Limb (tissue), 2 donors: ENCODE measurements at regions not wholly inside any gene's neighbourhood (a gene's known extent, or its start where the extent isn't known, plus 50 kb on each side); places are given as distances from the start of the nearest gene placed in this dataset.
"Not testable (repeated sequence)": the region's sequence is repeated elsewhere in the genome, so short reads cannot be mapped to it uniquely, and the experiment has no call there.

Source experiments
- DNase-seq, 2 donors: peaks; one replicate each; pipeline ENCODE4 v3.0.0-alpha.2; 2016; ENCODE audit errors: extremely low spot score in 2 of 2

- DNase-seq, result no peak
These were observed 341.1 kb downstream of the SFMBT2 start for GRCh38 chr10:7069706-7070105.

GRCh38 chr10:7056216-7056615 is 354.6 kb downstream of the SFMBT2 start:
- DNase-seq, result no peak

GRCh38 chr10:7054915-7055314 is 355.9 kb downstream of the SFMBT2 start:
- DNase-seq, result no peak

- no peak for DNase-seq
These were observed 357.6 kb downstream of the SFMBT2 start for GRCh38 chr10:7053195-7053594.

GRCh38 chr10:7050024-7050423 is 360.8 kb downstream of the SFMBT2 start:
- not testable (repeated sequence) for DNase-seq

GRCh38 chr10:7048061-7048460 is 362.8 kb downstream of the SFMBT2 start:
- no peak for DNase-seq

GRCh38 chr10:7046615-7047014 is 364.2 kb downstream of the SFMBT2 start:
- no peak for DNase-seq

GRCh38 chr10:7045891-7046599 is 364.8 kb downstream of the SFMBT2 start:
- DNase-seq, result no peak

GRCh38 chr10:7043055-7043653 is 367.7 kb downstream of the SFMBT2 start:
- DNase-seq, result no peak

- DNase-seq, result no peak
These were observed 368.3 kb downstream of the SFMBT2 start for GRCh38 chr10:7042419-7043054.

- no peak for DNase-seq
These were observed 368.8 kb downstream of the SFMBT2 start for GRCh38 chr10:7042000-7042399.

GRCh38 chr10:7040681-7041080 is 370.2 kb downstream of the SFMBT2 start:
- no peak for DNase-seq

- DNase-seq, result no peak
These were observed 371.0 kb downstream of the SFMBT2 start for GRCh38 chr10:7039859-7040258.

GRCh38 chr10:7038416-7038815 is 372.4 kb downstream of the SFMBT2 start:
- DNase-seq, result no peak

- DNase-seq, result not testable (repeated sequence)
These were observed 373.4 kb downstream of the SFMBT2 start for GRCh38 chr10:7037434-7037833.

GRCh38 chr10:7036951-7037350 is 373.9 kb downstream of the SFMBT2 start:
- no peak for DNase-seq

GRCh38 chr10:7035126-7035761 is 375.6 kb downstream of the SFMBT2 start:
- DNase-seq, result no peak

- DNase-seq, result no peak
These were observed 377.8 kb downstream of the SFMBT2 start for GRCh38 chr10:7033031-7033430.

- no peak for DNase-seq
These were observed 380.5 kb downstream of the SFMBT2 start for GRCh38 chr10:7030134-7030855.

GRCh38 chr10:7029672-7030071 is 381.2 kb downstream of the SFMBT2 start:
- DNase-seq, result no peak

GRCh38 chr10:7028809-7029166 is 382.0 kb downstream of the SFMBT2 start:
- DNase-seq, result no peak
